Muscle layer of duodenum (tissue), 2 donors: ENCODE measurements at regions not wholly inside any gene's neighbourhood (a gene's known extent, or its start where the extent isn't known, plus 50 kb on each side); places are given as distances from the start of the nearest gene placed in this dataset.
A peak's percentile ranks its signal among the peaks of the same experiment; 100 is the strongest.

ENCODE experiments used
- H3K27ac ChIP-seq: one replicate; pipeline ENCODE4 v1.7.0; 2013; ENCODE audit warnings: mild to moderate bottlenecking, low read length
- H3K27me3 ChIP-seq: one replicate; pipeline ENCODE4 v1.7.0; 2013; ENCODE audit warnings: low read depth, mild to moderate bottlenecking, control low read depth, low read length
- H3K36me3 ChIP-seq, 2 donors: one replicate each; pipeline ENCODE4 v1.7.0; 2013; ENCODE audit warnings: low read length in 2 of 2, control low read depth in 1 of 2, mild to moderate bottlenecking in 1 of 2; ENCODE audit not compliant: insufficient read depth in 2 of 2, control insufficient read depth in 1 of 2
- H3K4me1 ChIP-seq, 2 donors: one replicate each; pipeline ENCODE4 v1.7.0; 2013; ENCODE audit warnings: low read length in 2 of 2, mild to moderate bottlenecking in 2 of 2, control low read depth in 1 of 2, moderate library complexity in 1 of 2; ENCODE audit not compliant: insufficient read depth in 2 of 2, control insufficient read depth in 1 of 2
- H3K4me3 ChIP-seq, 2 donors: one replicate each; pipeline ENCODE4 v1.7.0; 2013; ENCODE audit warnings: low read length in 2 of 2, low read depth in 1 of 2, mild to moderate bottlenecking in 1 of 2
- H3K9me3 ChIP-seq, 2 donors: one replicate each; pipeline ENCODE4 v1.7.0; 2013; ENCODE audit warnings: low read length in 2 of 2, control low read depth in 1 of 2, mild to moderate bottlenecking in 1 of 2; ENCODE audit not compliant: control insufficient read depth in 1 of 2
- donor health status: healthy.

GRCh38 chr1:168945870-168946269 is 160.6 kb upstream of the ATP1B1 start:
- H3K36me3 ChIP-seq = no peaks in the 10 kb centered on the region
- H3K9me3 ChIP-seq = no peaks in the 10 kb centered on the region
- no peak overlapping the region for H3K4me3 ChIP-seq
- no peaks in the 10 kb centered on the region for H3K27me3 ChIP-seq
- H3K27ac ChIP-seq = peak overlapping the region; percentile 16
- peaks cover 4 to 11% of the 10 kb centered on the region in 2 donors for H3K4me1 ChIP-seq

DNA sequence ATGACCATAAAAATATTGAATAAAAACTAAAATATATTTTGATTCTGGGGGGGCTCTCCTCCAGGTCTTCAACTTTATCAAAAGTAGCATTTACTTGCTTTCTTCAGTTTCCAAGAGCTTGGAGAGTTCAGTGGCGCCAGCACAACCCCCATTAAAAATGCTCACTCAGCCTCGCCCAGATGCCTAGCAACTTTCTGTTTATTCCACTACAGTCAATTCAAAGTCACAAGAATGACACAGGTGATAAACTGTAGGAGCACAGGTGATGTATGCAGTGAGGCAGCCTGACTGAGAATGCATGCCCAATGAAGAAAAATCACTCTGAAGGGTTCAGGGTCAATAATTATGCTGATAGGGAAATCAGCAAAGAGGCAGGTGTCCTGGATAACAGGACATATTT is 159.4 kb upstream of the ATP1B1 start:
- Histone ChIP-seq H3K4me1 (peaks cover 4 to 11% of the 10 kb centered on the region in 2 donors), H3K27ac (no peak overlapping the region), H3K27me3 (no peaks in the 10 kb centered on the region), H3K9me3 (no peaks in the 10 kb centered on the region), H3K4me3 (no peak overlapping the region), H3K36me3 (no peaks in the 10 kb centered on the region)

DNA sequence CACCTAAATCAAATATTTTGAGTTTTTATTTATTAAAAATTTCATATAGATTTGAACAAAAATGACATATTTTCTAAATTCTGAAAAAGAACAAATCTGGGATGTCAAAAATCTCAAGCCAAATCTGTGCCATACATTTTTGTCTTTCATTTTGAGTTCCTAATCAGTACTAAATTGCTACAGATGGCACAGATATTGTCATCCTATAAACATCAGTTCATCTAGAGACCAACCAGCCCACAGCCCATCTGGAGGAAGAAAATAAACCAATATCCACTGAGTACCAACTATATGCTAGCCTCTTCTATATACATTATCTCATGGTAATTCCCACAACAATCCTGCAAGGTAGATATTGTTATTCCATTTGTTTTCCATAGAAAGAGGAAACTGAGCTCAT is 156.8 kb upstream of the ATP1B1 start:
- Histone ChIP-seq H3K9me3 (peaks cover 0 to 2% of the 10 kb centered on the region in 2 donors), H3K4me1 (peaks cover 4 to 11% of the 10 kb centered on the region in 2 donors), H3K36me3 (no peaks in the 10 kb centered on the region), H3K4me3 (no peak overlapping the region), H3K27me3 (no peaks in the 10 kb centered on the region), H3K27ac (no peak overlapping the region)

- no peaks in the 10 kb centered on the region for H3K36me3 ChIP-seq
- no peaks in the 10 kb centered on the region for H3K4me1 ChIP-seq
- H3K4me3 ChIP-seq = no peak overlapping the region
- peaks cover 0 to 2% of the 10 kb centered on the region in 2 donors for H3K9me3 ChIP-seq
- no peak overlapping the region for H3K27ac ChIP-seq
- no peaks in the 10 kb centered on the region for H3K27me3 ChIP-seq
Observed at GRCh38 chr1:168957818-168958217, 148.7 kb upstream of the ATP1B1 start.

GRCh38 chr1:168958562-168959289 is 147.8 kb upstream of the ATP1B1 start:
- no peaks in the 10 kb centered on the region for H3K36me3 ChIP-seq
- no peak overlapping the region for H3K4me3 ChIP-seq
- H3K27ac ChIP-seq = no peak overlapping the region
- no peaks in the 10 kb centered on the region for H3K9me3 ChIP-seq
- no peaks in the 10 kb centered on the region for H3K4me1 ChIP-seq
- no peaks in the 10 kb centered on the region for H3K27me3 ChIP-seq

- H3K27ac ChIP-seq = no peak overlapping the region
Observed at GRCh38 chr1:168959382-168959781, 147.1 kb upstream of the ATP1B1 start.

DNA sequence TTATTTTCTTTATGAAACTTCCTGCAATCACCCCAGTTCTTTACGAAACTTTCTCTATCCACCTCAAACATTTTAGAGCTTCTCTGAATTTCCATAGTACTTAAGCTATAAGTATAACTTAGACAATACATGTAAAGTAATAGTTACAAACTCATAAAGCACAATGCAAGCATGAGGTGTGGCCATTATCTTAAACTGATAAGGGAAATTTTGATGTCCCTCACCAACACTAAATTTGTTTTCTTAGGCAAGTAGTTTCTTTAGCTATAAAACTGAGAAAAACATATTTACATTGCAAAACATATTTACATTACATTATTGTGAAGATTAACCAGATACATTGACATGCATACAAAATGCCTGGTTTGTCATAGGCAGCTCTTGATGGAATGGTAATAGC is 146.4 kb upstream of the ATP1B1 start:
- no peaks in the 10 kb centered on the region for H3K9me3 ChIP-seq
- H3K27me3 ChIP-seq = no peaks in the 10 kb centered on the region
- no peaks in the 10 kb centered on the region for H3K4me1 ChIP-seq
- no peak overlapping the region for H3K4me3 ChIP-seq
- no peaks in the 10 kb centered on the region for H3K36me3 ChIP-seq
- no peak overlapping the region for H3K27ac ChIP-seq

More at GRCh38 chr1:168959382-168959781, 147.1 kb upstream of the ATP1B1 start:
- Histone ChIP-seq H3K27me3 (no peaks in the 10 kb centered on the region), H3K4me1 (no peaks in the 10 kb centered on the region), H3K4me3 (no peak overlapping the region), H3K9me3 (no peaks in the 10 kb centered on the region), H3K36me3 (no peaks in the 10 kb centered on the region)

GRCh38 chr1:168960595-168960994 is 145.9 kb upstream of the ATP1B1 start:
- no peaks in the 10 kb centered on the region for H3K27me3 ChIP-seq
- H3K4me1 ChIP-seq = no peaks in the 10 kb centered on the region
- no peak overlapping the region for H3K27ac ChIP-seq
- no peaks in the 10 kb centered on the region for H3K9me3 ChIP-seq
- H3K36me3 ChIP-seq = no peaks in the 10 kb centered on the region
- no peak overlapping the region for H3K4me3 ChIP-seq

DNA sequence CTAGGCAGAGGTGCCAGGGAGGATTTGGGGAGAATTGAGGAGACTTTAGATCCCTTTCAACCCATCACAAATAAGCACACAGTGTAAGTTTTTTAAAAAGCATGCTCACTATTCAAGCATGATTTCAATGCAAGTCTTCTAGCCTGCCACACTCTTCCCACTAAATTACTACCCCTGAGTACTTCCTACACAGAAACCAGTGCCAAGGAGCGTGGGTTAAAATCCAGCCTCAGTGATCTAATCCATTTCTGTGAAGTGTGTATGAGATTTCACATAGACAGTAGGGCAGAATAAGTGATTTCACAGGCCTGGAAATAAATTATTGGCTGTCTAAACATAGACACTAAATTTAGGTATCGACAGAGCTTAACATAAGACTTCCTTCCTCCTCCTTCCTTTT is 142.9 kb upstream of the ATP1B1 start:
- Histone ChIP-seq H3K27ac (no peak overlapping the region), H3K9me3 (no peaks in the 10 kb centered on the region), H3K36me3 (no peaks in the 10 kb centered on the region), H3K27me3 (no peaks in the 10 kb centered on the region), H3K4me1 (no peaks in the 10 kb centered on the region), H3K4me3 (no peak overlapping the region)

GRCh38 chr1:168964478-168964877 is 142.0 kb upstream of the ATP1B1 start:
- Histone ChIP-seq H3K27ac (no peak overlapping the region), H3K4me3 (no peak overlapping the region), H3K4me1 (no peaks in the 10 kb centered on the region), H3K27me3 (no peaks in the 10 kb centered on the region), H3K9me3 (no peaks in the 10 kb centered on the region), H3K36me3 (no peaks in the 10 kb centered on the region)

- H3K27me3 ChIP-seq = no peaks in the 10 kb centered on the region
- no peaks in the 10 kb centered on the region for H3K4me1 ChIP-seq
- no peak overlapping the region for H3K27ac ChIP-seq
- H3K9me3 ChIP-seq = no peaks in the 10 kb centered on the region
- no peak overlapping the region for H3K4me3 ChIP-seq
- H3K36me3 ChIP-seq = no peaks in the 10 kb centered on the region
Observed at GRCh38 chr1:168966217-168966616, 140.3 kb upstream of the ATP1B1 start.

DNA sequence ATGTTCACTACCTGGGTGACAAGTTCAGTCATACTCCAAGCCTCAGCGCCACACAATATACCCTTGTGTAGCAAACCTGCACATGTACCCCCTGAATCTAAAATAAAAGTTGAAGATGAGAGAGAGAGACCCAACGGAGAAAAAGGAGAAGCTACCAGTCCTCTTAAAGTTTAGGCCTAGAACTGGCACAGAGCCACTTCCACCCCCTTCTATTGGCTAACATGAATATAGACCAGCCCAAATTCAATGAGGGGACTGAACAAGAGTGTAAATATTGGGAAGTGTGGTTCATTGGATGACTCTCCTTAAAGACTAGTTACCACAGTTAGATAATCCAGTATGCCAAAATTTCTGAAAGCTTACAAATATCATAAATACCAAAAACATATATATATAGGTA is 139.9 kb upstream of the ATP1B1 start:
- Histone ChIP-seq H3K4me1 (no peaks in the 10 kb centered on the region), H3K36me3 (no peaks in the 10 kb centered on the region), H3K9me3 (no peaks in the 10 kb centered on the region), H3K4me3 (no peak overlapping the region), H3K27me3 (no peaks in the 10 kb centered on the region), H3K27ac (no peak overlapping the region)
